HFF-Myc (cell line): ENCODE measurements at regions not wholly inside any gene's neighbourhood (a gene's known extent, or its start where the extent isn't known, plus 50 kb on each side); places are given as distances from the start of the nearest gene placed in this dataset.

Experiments
- DNase-seq: peaks from one replicate; pipeline ENCODE4 v3.0.0-alpha.2; 2011; ENCODE audit warnings: low read depth; ENCODE audit errors: extremely low read depth
- H3K4me3 ChIP-seq: replicated peaks from 2 replicates; pipeline ENCODE4 v1.5.1; 2011; ENCODE audit warnings: low read depth, mild to moderate bottlenecking, control low read depth, low read length
- CTCF ChIP-seq: IDR thresholded peaks from 2 replicates; pipeline ENCODE4 v1.5.1; 2012; ENCODE audit warnings: mild to moderate bottlenecking, low read depth, low read length, control low read depth; ENCODE audit errors: missing control alignments

DNA sequence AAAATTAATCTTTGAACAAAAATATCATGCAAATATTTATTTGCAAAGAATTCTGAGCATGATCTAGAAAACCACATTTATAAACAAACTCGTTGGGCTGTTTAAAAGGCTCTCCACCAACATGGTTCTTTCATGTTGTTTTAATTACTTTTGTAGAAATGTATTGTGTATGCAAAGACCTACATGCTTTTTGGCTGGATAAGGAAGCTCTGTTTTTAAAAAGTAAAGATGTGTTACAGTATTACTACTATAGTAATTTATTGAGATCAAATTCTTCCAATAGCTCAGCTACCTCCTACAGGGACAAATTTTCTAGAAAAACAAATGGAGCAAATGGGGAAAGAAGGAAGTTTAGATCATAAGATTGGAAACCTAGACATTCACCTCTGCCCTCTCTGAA is 177.5 kb upstream of the TTC29 start:
- no peak overlapping the region for H3K4me3 ChIP-seq
- TF ChIP-seq CTCF, result no peak
- DNase-seq, result no peak

DNA sequence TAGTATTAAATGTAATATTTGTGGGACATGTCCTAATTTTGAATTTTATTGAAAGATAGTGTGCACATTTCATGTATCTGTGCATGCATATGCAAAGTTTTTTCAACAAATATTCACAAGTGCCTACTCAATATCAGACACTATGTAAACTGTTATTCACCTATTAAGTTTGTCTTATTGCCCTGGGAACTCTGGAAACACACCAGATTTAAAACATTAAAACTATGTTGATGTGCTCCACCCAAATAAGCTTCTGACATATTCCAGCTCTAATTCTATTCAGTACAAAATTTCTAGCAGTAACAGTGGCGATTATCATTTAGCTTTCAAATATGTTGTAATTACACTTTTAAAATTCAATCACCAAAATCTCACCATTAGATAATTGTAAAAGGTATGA is 183.1 kb upstream of the TTC29 start:
- no peak for TF ChIP-seq CTCF
- H3K4me3 ChIP-seq, result no peak overlapping the region
- DNase-seq, result no peak

GRCh38 chr4:147129687-147130086 is 184.0 kb upstream of the TTC29 start:
- TF ChIP-seq CTCF, result no peak
- H3K4me3 ChIP-seq, result no peak overlapping the region
- no peak for DNase-seq

- no peak overlapping the region for H3K4me3 ChIP-seq
- TF ChIP-seq CTCF, result no peak
- DNase-seq, result no peak
Measured at GRCh38 chr4:147134536-147135210, 189.0 kb upstream of the TTC29 start.

GRCh38 chr4:147136310-147136709 is 190.6 kb upstream of the TTC29 start:
- no peak for DNase-seq
- no peak overlapping the region for H3K4me3 ChIP-seq
- no peak for TF ChIP-seq CTCF

DNA sequence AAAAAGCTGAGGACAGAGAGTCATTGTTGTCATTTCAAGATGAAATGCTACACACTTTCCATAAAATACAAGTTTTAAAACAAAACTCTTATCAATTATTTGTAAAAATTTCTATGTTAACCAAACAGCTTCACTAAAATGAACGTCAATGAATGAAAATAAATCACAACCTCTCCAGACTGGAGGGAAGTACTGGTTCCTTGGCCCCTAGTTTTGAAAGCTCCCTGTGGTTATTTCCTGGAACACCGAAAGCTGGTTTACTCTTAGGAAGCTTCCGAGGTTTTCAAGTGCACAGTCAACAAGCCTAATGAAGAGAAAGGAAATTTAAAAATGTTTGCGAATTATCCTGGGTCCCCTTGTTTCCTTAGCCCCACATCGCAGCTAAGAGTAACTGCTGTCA is 191.1 kb upstream of the TTC29 start:
- no peak for TF ChIP-seq CTCF
- no peak for DNase-seq
- no peak overlapping the region for H3K4me3 ChIP-seq

DNA sequence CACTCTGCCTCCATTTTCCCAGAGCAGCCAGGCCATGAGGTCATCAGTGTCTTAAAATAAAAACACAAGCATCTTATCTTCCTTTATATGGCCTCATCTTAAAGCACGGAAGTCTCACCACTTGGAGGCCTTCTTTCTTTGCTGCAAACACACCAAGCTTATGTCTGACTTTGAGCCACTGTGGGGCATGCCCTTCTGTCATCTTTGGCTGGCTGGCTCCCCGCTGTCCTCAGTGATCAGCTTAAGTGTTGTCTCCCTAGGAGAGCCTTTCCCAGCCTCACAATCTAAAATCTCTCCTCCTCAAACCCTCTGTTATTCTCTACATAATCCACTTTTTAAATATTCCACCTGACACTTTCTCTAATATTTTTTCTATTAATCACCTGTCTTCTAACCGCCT is 191.6 kb upstream of the TTC29 start:
- no peak for DNase-seq
- TF ChIP-seq CTCF, result no peak
- no peak overlapping the region for H3K4me3 ChIP-seq
